ENCODE measurements at regions not wholly inside any gene's neighbourhood (a gene's known extent, or its start where the extent isn't known, plus 50 kb on each side); places are given as distances from the start of the nearest gene placed in this dataset.

GRCh38 chr9:135037521-135038250, 49.8 kb upstream of the OLFM1 start:
- CTCF ChIA-PET = no interaction called here
- H3K4me3 Mint-ChIP-seq = no peak overlapping the region

More at GRCh38 chr9:135037521-135038250, 49.8 kb upstream of the OLFM1 start:
- Mint-ChIP-seq H3K9me3 (no peaks in the 10 kb centered on the region), H3K36me3 (no peaks in the 10 kb centered on the region), H3K27ac (no peak overlapping the region), H3K27me3 (no peaks in the 10 kb centered on the region), H3K4me1 (no peaks in the 10 kb centered on the region)
- DNase-seq = no peak

All from activated naive CD4-positive, alpha-beta T cell treated with anti-CD3 and anti-CD28 coated beads, Interleukin-2, amount 10 ng/mL, durations not matched to agents 7 days and 5 days (primary cell).